HCT116 (cell line): ENCODE measurements at regions not wholly inside any gene's neighbourhood (a gene's known extent, or its start where the extent isn't known, plus 50 kb on each side); places are given as distances from the start of the nearest gene placed in this dataset.

Experiments used
- ATAC-seq: fragments of 200-7000 bp; cut with Tn5 transposase; 2 replicates; pipeline ENCODE4 v1.9.1; 2020; ENCODE audit warnings: mild to moderate bottlenecking, moderate library complexity
- BruUV-seq: library from RNA; stranded (reverse); fragments of 400-500 nt; replicated peaks from 2 replicates; lab custom pipeline; 2021; lab: Mats Ljungman, UMichigan
- CTCF ChIA-PET: fragments of 300-600 bp; sonication (Branson Sonifier 250); formaldehyde crosslinking; loops from one replicate; lab custom pipeline; 2021; ENCODE audit warnings: antibody characterized with exemption; lab: Charles Lee
- POLR2A ChIA-PET: fragments of 300-600, 350-600 bp; sonication (Branson Sonifier 250); formaldehyde crosslinking; loops from one replicate; lab custom pipeline; 2021; ENCODE audit warnings: antibody characterized with exemption; lab: Charles Lee
- RAD21 ChIA-PET, 2 experiments: fragments of 300-600 bp; sonication (Branson Sonifier 250); formaldehyde crosslinking; loops; one replicate each; lab custom pipeline; 2023; ENCODE audit warnings: low total read pairs in 2 of 2; ENCODE audit not compliant: uncharacterized antibody in 2 of 2, unreplicated experiment in 2 of 2, low non-redundant PET in 1 of 2; lab: Charles Lee
- DNase-seq: peaks from one replicate; pipeline ENCODE4 v3.0.0-alpha.2; 2010; ENCODE audit warnings: low read depth, low spot score
- H2AFZ ChIP-seq: fragments of 200-600 bp; shearing (Covaris generic), sonication (generic); 2 replicates; pipeline ENCODE4 v1.6.1; 2017; ENCODE audit warnings: low read depth, mixed run types, mixed read lengths, antibody characterized with exemption, low read length; ENCODE audit not compliant: poor library complexity, severe bottlenecking
- H3K27ac ChIP-seq: 2 replicates; pipeline ENCODE4 v1.5.1; 2012; ENCODE audit warnings: low read depth, low read length
- H3K27me3 ChIP-seq: fragments of 200-600 bp; sonication (generic); 2 replicates; pipeline ENCODE4 v1.6.1; 2016; ENCODE audit warnings: mixed run types, low read length, mixed read lengths; ENCODE audit not compliant: insufficient read depth
- H3K36me3 ChIP-seq, 2 experiments: fragments of 200-500 bp in 1 of 2; fragments of 200-600 bp in 1 of 2; sonication (Bioruptor generic) in 1 of 2; sonication (generic) in 1 of 2; 2 replicates each; pipeline versions ENCODE4 v1.5.1 to v1.6.1; 2014 to 2016; ENCODE audit warnings: low read length in 2 of 2, inconsistent platforms in 1 of 2, mixed read lengths in 1 of 2, mixed run types in 1 of 2; ENCODE audit not compliant: insufficient read depth in 2 of 2, control insufficient read depth in 1 of 2
- H3K4me1 ChIP-seq, 2 experiments: fragments of 200-600 bp in 1 of 2; sonication (generic) in 1 of 2; 2 replicates each; pipeline versions ENCODE4 v1.5.1 to v1.6.1; 2012 to 2017; ENCODE audit warnings: low read length in 2 of 2, inconsistent platforms in 1 of 2, mild to moderate bottlenecking in 1 of 2, mixed read lengths in 1 of 2, mixed run types in 1 of 2, moderate library complexity in 1 of 2; ENCODE audit not compliant: insufficient read depth in 2 of 2, control insufficient read depth in 1 of 2
- H3K4me2 ChIP-seq: fragments of 200-600 bp; sonication (generic); 2 replicates; pipeline ENCODE4 v1.6.1; 2017; ENCODE audit warnings: mixed run types, low read length, mixed read lengths
- H3K4me3 ChIP-seq, 2 experiments: fragments of 200-600 bp in 1 of 2; sonication (generic) in 1 of 2; replicated peaks in 1 of 2; 2 replicates each; pipeline ENCODE4 v1.5.1; 2011 to 2016; ENCODE audit warnings: low read length in 2 of 2, control low read depth in 1 of 2, low read depth in 1 of 2, mild to moderate bottlenecking in 1 of 2, mixed read lengths in 1 of 2, mixed run types in 1 of 2
- H3K79me2 ChIP-seq: fragments of 200-600 bp; sonication (generic); 2 replicates; pipeline ENCODE4 v1.6.1; 2017; ENCODE audit warnings: mild to moderate bottlenecking, mixed run types, low read length, moderate library complexity, mixed read lengths; ENCODE audit not compliant: insufficient read depth
- H3K9ac ChIP-seq: fragments of 200-600 bp; sonication (generic); 2 replicates; pipeline ENCODE4 v1.6.1; 2016; ENCODE audit warnings: low read length, mixed read lengths
- H3K9me2 ChIP-seq: fragments of 200-600 bp; sonication (generic), shearing (Covaris generic); 2 replicates; pipeline ENCODE4 v1.6.1; 2017; ENCODE audit warnings: mixed run types, mild to moderate bottlenecking, moderate library complexity; ENCODE audit not compliant: insufficient read depth
- H3K9me3 ChIP-seq, 2 experiments: fragments of 200-500 bp in 1 of 2; fragments of 200-600 bp in 1 of 2; sonication (Bioruptor generic) in 1 of 2; sonication (generic) in 1 of 2; 2 replicates each; pipeline ENCODE4 v1.6.1; 2014 to 2017; ENCODE audit warnings: low read length in 2 of 2, mixed read lengths in 2 of 2, inconsistent platforms in 1 of 2, low read depth in 1 of 2, mild to moderate bottlenecking in 1 of 2, mixed run types in 1 of 2, moderate library complexity in 1 of 2; ENCODE audit not compliant: control insufficient read depth in 1 of 2, insufficient read depth in 1 of 2
- H4K20me1 ChIP-seq: fragments of 200-600 bp; sonication (generic), shearing (Covaris generic); 2 replicates; pipeline ENCODE4 v1.6.1; 2017; ENCODE audit warnings: mixed run types, mild to moderate bottlenecking, moderate library complexity; ENCODE audit not compliant: insufficient read depth
- CEBPB ChIP-seq: IDR thresholded peaks from 2 replicates; pipeline ENCODE4 v1.6.1; 2012; ENCODE audit warnings: low read depth
- EGR1 ChIP-seq: IDR thresholded peaks from 2 replicates; pipeline ENCODE4 v1.6.1; 2012; ENCODE audit warnings: low read depth
- MAX ChIP-seq: IDR thresholded peaks from 2 replicates; pipeline ENCODE4 v1.6.1; 2012
- POLR2A ChIP-seq: IDR thresholded peaks from 2 replicates; pipeline ENCODE4 v1.7.0; 2011; ENCODE audit warnings: borderline replicate concordance; ENCODE audit not compliant: insufficient read depth, insufficient read length; ENCODE audit errors: extremely low read depth
- REST ChIP-seq: IDR thresholded peaks from 2 replicates; pipeline ENCODE4 v1.6.1; 2012; ENCODE audit warnings: low read depth
- SP1 ChIP-seq: IDR thresholded peaks from 2 replicates; pipeline ENCODE4 v1.6.1; 2012; ENCODE audit warnings: low read depth
- ZBTB33 ChIP-seq: IDR thresholded peaks from 2 replicates; pipeline ENCODE4 v1.6.1; 2011; ENCODE audit warnings: mild to moderate bottlenecking, low read length, moderate library complexity; ENCODE audit not compliant: insufficient replicate concordance; ENCODE audit errors: extremely low read depth
- intact Hi-C: fragments of 100-400 bp; cut with micrococcal nuclease; formaldehyde crosslinking; loops from 2 replicates; pipeline ENCODE4 v1.10.0; 2022

- H3K4me2 ChIP-seq: no peak overlapping the region
- no peak for DNase-seq
- no peaks in the 10 kb centered on the region for H3K4me1 ChIP-seq
- BruUV-seq: no TSS peak
- H3K9me2 ChIP-seq: no peaks in the 10 kb centered on the region
- no peak for TF ChIP-seq MAX
- no peak for TF ChIP-seq SP1
- TF ChIP-seq ZBTB33: no peak
- TF ChIP-seq EGR1: no peak
- TF ChIP-seq REST: no peak
- TF ChIP-seq POLR2A: no peak
- TF ChIP-seq CEBPB: no peak
- no peaks in the 10 kb centered on the region for H3K9me3 ChIP-seq
- no peak overlapping the region for H3K9ac ChIP-seq
- POLR2A ChIA-PET: no interaction called here
- RAD21 ChIA-PET: no interaction called here
- no peaks in the 10 kb centered on the region for H3K27me3 ChIP-seq
- ATAC-seq: no peak
- H4K20me1 ChIP-seq: no peaks in the 10 kb centered on the region
- intact Hi-C loops: no loop called here
- H3K79me2 ChIP-seq: no peaks in the 10 kb centered on the region
- CTCF ChIA-PET: no interaction called here
- H3K27ac ChIP-seq: no peak overlapping the region
- H2AFZ ChIP-seq: no peak overlapping the region
- no peaks in the 10 kb centered on the region for H3K36me3 ChIP-seq
- no peak overlapping the region for H3K4me3 ChIP-seq
Measured at GRCh38 chr4:146071390-146071789, 104.1 kb upstream of the LSM6 start.
